ENCODE measurements at regions not wholly inside any gene's neighbourhood (a gene's known extent, or its start where the extent isn't known, plus 50 kb on each side); places are given as distances from the start of the nearest gene placed in this dataset.

GRCh38 chr4:43567644-43568043, 675.1 kb downstream of the GRXCR1 start:
- H3K9me2 ChIP-seq (replicated peaks; ENCODE audit: insufficient read depth, low read length), result no peaks in the 10 kb centered on the region
- no peaks in the 10 kb centered on the region for H3K9me3 ChIP-seq (replicated peaks; ENCODE audit: insufficient read depth, low read length)
- H3K4me1 ChIP-seq (ENCODE audit: low read length), result no peaks in the 10 kb centered on the region
- no peak overlapping the region for H3K4me2 ChIP-seq (ENCODE audit: low read depth, low read length)
- TF ChIP-seq EZH2 (optimal IDR thresholded peaks at IDR 0.05; ENCODE audit: low read depth, low read length) (no peak), CTCF (IDR thresholded peaks at IDR 0.05; ENCODE audit: low read length) (no peak), EZH2phosphoT487 (IDR thresholded peaks at IDR 0.05; ENCODE audit: low read length) (no peak)
- H3F3A ChIP-seq (ENCODE audit: insufficient read depth, low read length), result no peaks in the 10 kb centered on the region
- H3K27me3 ChIP-seq (replicated peaks; ENCODE audit: insufficient read depth, low read length), result no peaks in the 10 kb centered on the region
- H3K4me3 ChIP-seq (ENCODE audit: low read length), result no peak overlapping the region
- DNase-seq, result no peak
- no peak overlapping the region for H3K9ac ChIP-seq (ENCODE audit: low read length)
- no peaks in the 10 kb centered on the region for H3K36me3 ChIP-seq (replicated peaks; ENCODE audit: insufficient read depth, low read length)
- no peaks in the 10 kb centered on the region for H4K20me1 ChIP-seq (ENCODE audit: insufficient read depth, low read length)
- no peaks in the 10 kb centered on the region for H3K79me2 ChIP-seq (ENCODE audit: low read length)
- no peak overlapping the region for H3K27ac ChIP-seq (ENCODE audit: low read length)
- no peak overlapping the region for H2AFZ ChIP-seq (ENCODE audit: low read length)

GRCh38 chr4:43586813-43587212, 694.3 kb downstream of the GRXCR1 start:
- no peaks in the 10 kb centered on the region for H3K9me2 ChIP-seq (replicated peaks; ENCODE audit: insufficient read depth, low read length)
- DNase-seq, result no peak
- no peaks in the 10 kb centered on the region for H3K36me3 ChIP-seq (replicated peaks; ENCODE audit: insufficient read depth, low read length)
- H3K27ac ChIP-seq (ENCODE audit: low read length), result peak overlapping the region; percentile 70; the same call in 1 of the 2 replicates
- peak overlapping the region; percentile 40; the same call in 1 of the 2 replicates for H3K4me2 ChIP-seq (ENCODE audit: low read depth, low read length)
- peaks cover 7% of the 10 kb centered on the region for H3F3A ChIP-seq (ENCODE audit: insufficient read depth, low read length)
- H3K79me2 ChIP-seq (ENCODE audit: low read length), result no peaks in the 10 kb centered on the region
- H2AFZ ChIP-seq (ENCODE audit: low read length), result 0 out of 2 replicates have a peak overlapping the region, but pooled peaks have one; percentile 29
- no peak overlapping the region for H3K9ac ChIP-seq (ENCODE audit: low read length)
- H3K4me1 ChIP-seq (ENCODE audit: low read length), result peaks cover 16% of the 10 kb centered on the region
- H4K20me1 ChIP-seq (ENCODE audit: insufficient read depth, low read length), result no peaks in the 10 kb centered on the region
- no peaks in the 10 kb centered on the region for H3K27me3 ChIP-seq (replicated peaks; ENCODE audit: insufficient read depth, low read length)
- TF ChIP-seq CTCF (IDR thresholded peaks at IDR 0.05; ENCODE audit: low read length), result no peak
- TF ChIP-seq EZH2phosphoT487 (IDR thresholded peaks at IDR 0.05; ENCODE audit: low read length), result no peak
- TF ChIP-seq EZH2 (optimal IDR thresholded peaks at IDR 0.05; ENCODE audit: low read depth, low read length), result no peak
- peak overlapping the region; percentile 24; the same call in 1 of the 2 replicates for H3K4me3 ChIP-seq (ENCODE audit: low read length)
- no peaks in the 10 kb centered on the region for H3K9me3 ChIP-seq (replicated peaks; ENCODE audit: insufficient read depth, low read length)

GRCh38 chr4:43587758-43588157, 695.2 kb downstream of the GRXCR1 start:
- no peaks in the 10 kb centered on the region for H3K36me3 ChIP-seq (replicated peaks; ENCODE audit: insufficient read depth, low read length)
- no peak overlapping the region for H3K4me3 ChIP-seq (ENCODE audit: low read length)

More at GRCh38 chr4:43587758-43588157, 695.2 kb downstream of the GRXCR1 start:
- no peaks in the 10 kb centered on the region for H3K79me2 ChIP-seq (ENCODE audit: low read length)
- peaks cover 16% of the 10 kb centered on the region for H3K4me1 ChIP-seq (ENCODE audit: low read length)
- H3K27ac ChIP-seq (ENCODE audit: low read length), result no peak overlapping the region
- H3K27me3 ChIP-seq (replicated peaks; ENCODE audit: insufficient read depth, low read length), result no peaks in the 10 kb centered on the region
- H3K9ac ChIP-seq (ENCODE audit: low read length), result no peak overlapping the region
- TF ChIP-seq CTCF (IDR thresholded peaks at IDR 0.05; ENCODE audit: low read length), result no peak
- no peak for TF ChIP-seq EZH2phosphoT487 (IDR thresholded peaks at IDR 0.05; ENCODE audit: low read length)
- no peak for TF ChIP-seq EZH2 (optimal IDR thresholded peaks at IDR 0.05; ENCODE audit: low read depth, low read length)
- no peaks in the 10 kb centered on the region for H4K20me1 ChIP-seq (ENCODE audit: insufficient read depth, low read length)
- H3K9me3 ChIP-seq (replicated peaks; ENCODE audit: insufficient read depth, low read length), result no peaks in the 10 kb centered on the region
- no peak overlapping the region for H2AFZ ChIP-seq (ENCODE audit: low read length)
- no peak for DNase-seq
- no peak overlapping the region for H3K4me2 ChIP-seq (ENCODE audit: low read depth, low read length)
- peaks cover 7% of the 10 kb centered on the region for H3F3A ChIP-seq (ENCODE audit: insufficient read depth, low read length)
- H3K9me2 ChIP-seq (replicated peaks; ENCODE audit: insufficient read depth, low read length), result no peaks in the 10 kb centered on the region

Measured in MM.1S (cell line).